OCI-LY7 (cell line): ENCODE measurements at regions not wholly inside any gene's neighbourhood (a gene's known extent, or its start where the extent isn't known, plus 50 kb on each side); places are given as distances from the start of the nearest gene placed in this dataset.

Source experiments
- BruUV-seq: library from RNA; stranded (reverse); fragments of 400-500 nt; replicated peaks from 2 replicates; lab custom pipeline; 2021; lab: Mats Ljungman, UMichigan
- CTCF ChIA-PET: fragments of 300-600 bp; sonication (Branson Sonifier 250); formaldehyde crosslinking; loops from one replicate; lab custom pipeline; 2022; ENCODE audit warnings: antibody characterized with exemption; ENCODE audit not compliant: unreplicated experiment; lab: Charles Lee
- POLR2A ChIA-PET: fragments of 300-600 bp; sonication (Branson Sonifier 250); formaldehyde crosslinking; loops from one replicate; lab custom pipeline; 2022; ENCODE audit warnings: antibody characterized with exemption; lab: Charles Lee
- DNase-seq: peaks from one replicate; pipeline ENCODE4 v3.0.0-alpha.2; 2015; ENCODE audit warnings: low spot score
- H2AFZ ChIP-seq: fragments of 200-600 bp; sonication (generic), shearing (Covaris generic); 2 replicates; pipeline ENCODE4 v1.6.1; 2014; ENCODE audit warnings: mild to moderate bottlenecking, antibody characterized with exemption, low read length, moderate library complexity
- H3K27ac ChIP-seq: fragments of 200-600 bp; sonication (generic); 2 replicates; pipeline ENCODE4 v1.5.1; 2014; ENCODE audit warnings: mixed run types, low read depth, mild to moderate bottlenecking, moderate library complexity, low read length, inconsistent platforms; ENCODE audit not compliant: poor library complexity, severe bottlenecking
- H3K36me3 ChIP-seq: fragments of 200-600 bp; sonication (generic); 2 replicates; pipeline ENCODE4 v1.6.1; 2014; ENCODE audit warnings: mild to moderate bottlenecking, antibody characterized with exemption, low read length, moderate library complexity, mixed read lengths; ENCODE audit not compliant: insufficient read depth
- H3K4me1 ChIP-seq: fragments of 200-600 bp; sonication (generic); 2 replicates; pipeline ENCODE4 v1.5.1; 2014; ENCODE audit warnings: mild to moderate bottlenecking, low read length; ENCODE audit not compliant: insufficient read depth, poor library complexity, severe bottlenecking
- H3K4me2 ChIP-seq: fragments of 200-600 bp; sonication (generic); 2 replicates; pipeline ENCODE4 v1.6.1; 2014; ENCODE audit warnings: mild to moderate bottlenecking, low read length
- H3K4me3 ChIP-seq: fragments of 200-600 bp; sonication (generic); 2 replicates; pipeline ENCODE4 v1.5.1; 2014; ENCODE audit warnings: mild to moderate bottlenecking, low read depth, low read length; ENCODE audit not compliant: poor library complexity, severe bottlenecking
- H3K79me2 ChIP-seq: fragments of 200-600 bp; sonication (generic); 2 replicates; pipeline ENCODE4 v1.6.1; 2016; ENCODE audit warnings: low read depth, mild to moderate bottlenecking, low read length, moderate library complexity, mixed read lengths; ENCODE audit not compliant: insufficient read depth
- H3K9me2 ChIP-seq: fragments of 200-600 bp; sonication (generic); 2 replicates; pipeline ENCODE4 v1.6.1; 2016; ENCODE audit warnings: mild to moderate bottlenecking, low read length, mixed read lengths; ENCODE audit not compliant: insufficient read depth
- H3K9me3 ChIP-seq: fragments of 200-600 bp; sonication (generic); 2 replicates; pipeline ENCODE4 v1.6.1; 2014; ENCODE audit warnings: mild to moderate bottlenecking, mixed run types, low read length, mixed read lengths
- H4K20me1 ChIP-seq: fragments of 200-600 bp; sonication (generic); 2 replicates; pipeline ENCODE4 v1.6.1; 2014; ENCODE audit warnings: mild to moderate bottlenecking, antibody characterized with exemption, low read length, moderate library complexity, mixed read lengths; ENCODE audit not compliant: insufficient read depth
- CTCF ChIP-seq: fragments of 200-600 bp; sonication (generic); conservative IDR thresholded peaks from 2 replicates; pipeline ENCODE4 v1.5.1; 2014; ENCODE audit warnings: mild to moderate bottlenecking, antibody characterized with exemption, low read length, moderate library complexity, mixed read lengths
- EZH2phosphoT487 ChIP-seq: fragments of 200-600 bp; sonication (generic); IDR thresholded peaks from 2 replicates; pipeline ENCODE4 v1.6.1; 2018; ENCODE audit warnings: low read depth, borderline replicate concordance, mild to moderate bottlenecking, mixed run types, antibody characterized with exemption, low read length, moderate library complexity, mixed read lengths
- intact Hi-C: fragments of 100-400 bp; cut with micrococcal nuclease; formaldehyde crosslinking; loops from one replicate; pipeline ENCODE4 v1.10.0; 2022; ENCODE audit not compliant: unreplicated experiment

GRCh38 chr2:175363699-175364098 lies 182.2 kb upstream of the ATP5MC3 start:
- BruUV-seq: no TSS peak
- no peak for TF ChIP-seq CTCF
- no peak for TF ChIP-seq EZH2phosphoT487
- H3K27ac ChIP-seq: no peak overlapping the region
- H4K20me1 ChIP-seq: no peaks in the 10 kb centered on the region
- H3K4me1 ChIP-seq: no peaks in the 10 kb centered on the region
- POLR2A ChIA-PET: interaction anchor here (1.2 kb wide), 1 partner anchor 9 kb away, joined by 3 read pairs; no protein-coding TSS in a partner anchor
- H3K4me2 ChIP-seq: no peak overlapping the region
- CTCF ChIA-PET: no interaction called here
- no peaks in the 10 kb centered on the region for H3K9me3 ChIP-seq
- no peak overlapping the region for H3K4me3 ChIP-seq
- H2AFZ ChIP-seq: no peak overlapping the region
- H3K79me2 ChIP-seq: no peaks in the 10 kb centered on the region
- H3K9me2 ChIP-seq: no peaks in the 10 kb centered on the region
- no peaks in the 10 kb centered on the region for H3K36me3 ChIP-seq
- intact Hi-C loops: no loop called here
- no peak for DNase-seq

GRCh38 chr2:175362331-175362730 lies 180.8 kb upstream of the ATP5MC3 start:
- BruUV-seq: no TSS peak
- Histone ChIP-seq H3K9me2 (no peaks in the 10 kb centered on the region), H2AFZ (no peak overlapping the region), H3K36me3 (no peaks in the 10 kb centered on the region), H3K27ac (no peak overlapping the region), H3K4me1 (no peaks in the 10 kb centered on the region), H3K9me3 (no peaks in the 10 kb centered on the region), H4K20me1 (no peaks in the 10 kb centered on the region), H3K79me2 (no peaks in the 10 kb centered on the region), H3K4me3 (no peak overlapping the region), H3K4me2 (no peak overlapping the region)
- ChIA-PET POLR2A (no interaction called here), CTCF (no interaction called here)
- TF ChIP-seq EZH2phosphoT487 (no peak), CTCF (no peak)
- intact Hi-C loops: no loop called here
- DNase-seq: no peak

- intact Hi-C loops: no loop called here
- CTCF ChIA-PET: no interaction called here
- no peaks in the 10 kb centered on the region for H3K9me2 ChIP-seq
- H2AFZ ChIP-seq: no peak overlapping the region
- H3K9me3 ChIP-seq: no peaks in the 10 kb centered on the region
- no peak overlapping the region for H3K4me3 ChIP-seq
- no peak overlapping the region for H3K4me2 ChIP-seq
- H3K79me2 ChIP-seq: no peaks in the 10 kb centered on the region
- TF ChIP-seq CTCF: no peak
- TF ChIP-seq EZH2phosphoT487: no peak
- no peak overlapping the region for H3K27ac ChIP-seq
- H3K4me1 ChIP-seq: no peaks in the 10 kb centered on the region
- BruUV-seq: no TSS peak
- H3K36me3 ChIP-seq: no peaks in the 10 kb centered on the region
- DNase-seq: no peak
- H4K20me1 ChIP-seq: no peaks in the 10 kb centered on the region
- POLR2A ChIA-PET: no interaction called here
Observed at GRCh38 chr2:175359710-175360109, 178.2 kb upstream of the ATP5MC3 start.
